Keratinocyte (primary cell): ENCODE measurements at regions not wholly inside any gene's neighbourhood (a gene's known extent, or its start where the extent isn't known, plus 50 kb on each side); places are given as distances from the start of the nearest gene placed in this dataset.
A peak's percentile ranks its signal among the peaks of the same experiment; 100 is the strongest.

Experiments used
- DNase-seq: peaks from one replicate; pipeline ENCODE4 v3.0.0-alpha.2; 2011; ENCODE audit warnings: low read depth, missing footprints, low spot score
- FAIRE-seq: peaks from 2 replicates; lab custom pipeline; 2011; peaks lifted over from hg19 to GRCh38; lab: Jason Lieb, UNC
- H2AFZ ChIP-seq: 2 replicates; pipeline ENCODE4 v1.6.0; 2012; ENCODE audit warnings: low read length, control low read depth, inconsistent platforms; ENCODE audit not compliant: control insufficient read depth
- H3K27ac ChIP-seq: 2 replicates; pipeline ENCODE4 v1.5.1; 2011; ENCODE audit warnings: low read length; ENCODE audit not compliant: control insufficient read depth, insufficient read depth
- H3K27me3 ChIP-seq: 3 replicates; pipeline ENCODE4 v1.6.0; 2011; ENCODE audit warnings: low read length; ENCODE audit not compliant: control insufficient read depth, insufficient read depth; ENCODE audit errors: extremely low read depth
- H3K36me3 ChIP-seq, 2 experiments: 2 replicates in 1 of 2; 3 replicates in 1 of 2; pipeline ENCODE4 v1.5.1; 2011; ENCODE audit warnings: low read length in 2 of 2, mild to moderate bottlenecking in 1 of 2; ENCODE audit not compliant: control insufficient read depth in 2 of 2, insufficient read depth in 2 of 2; ENCODE audit errors: extremely low read depth in 1 of 2
- H3K4me1 ChIP-seq: 3 replicates; pipeline ENCODE4 v1.5.1; 2011; ENCODE audit warnings: low read length; ENCODE audit not compliant: control insufficient read depth, insufficient read depth; ENCODE audit errors: extremely low read depth
- H3K4me2 ChIP-seq: 3 replicates; pipeline ENCODE4 v1.6.0; 2011; ENCODE audit warnings: low read depth, low read length; ENCODE audit not compliant: control insufficient read depth, insufficient read depth; ENCODE audit errors: extremely low read depth
- H3K4me3 ChIP-seq, 3 experiments: fragments of 200-600 bp in 1 of 3; sonication (generic) in 1 of 3; 2 replicates in 2 of 3; 3 replicates in 1 of 3; pipeline ENCODE4 v1.5.1; 2011 to 2016; ENCODE audit warnings: low read length in 3 of 3, mild to moderate bottlenecking in 3 of 3, control low read depth in 2 of 3, inconsistent platforms in 1 of 3, low read depth in 1 of 3, mixed read lengths in 1 of 3, mixed run types in 1 of 3, moderate library complexity in 1 of 3; ENCODE audit not compliant: control insufficient read depth in 2 of 3, insufficient read depth in 2 of 3; ENCODE audit errors: extremely low read depth in 1 of 3
- H3K79me2 ChIP-seq: 2 replicates; pipeline ENCODE4 v1.6.0; 2012; ENCODE audit warnings: low read length; ENCODE audit not compliant: control insufficient read depth, insufficient read depth
- H3K9ac ChIP-seq: 3 replicates; pipeline ENCODE4 v1.6.0; 2011; ENCODE audit warnings: low read length; ENCODE audit not compliant: control insufficient read depth, insufficient read depth; ENCODE audit errors: extremely low read depth
- H3K9me1 ChIP-seq: 3 replicates; pipeline ENCODE4 v1.6.0; 2011; ENCODE audit warnings: low read length; ENCODE audit not compliant: control insufficient read depth, insufficient read depth; ENCODE audit errors: extremely low read depth
- H3K9me3 ChIP-seq: 2 replicates; pipeline ENCODE4 v1.5.1; 2012; ENCODE audit warnings: low read depth, low read length; ENCODE audit not compliant: control insufficient read depth
- H4K20me1 ChIP-seq: 3 replicates; pipeline ENCODE4 v1.6.0; 2011; ENCODE audit warnings: low read length; ENCODE audit not compliant: control insufficient read depth, insufficient read depth; ENCODE audit errors: extremely low read depth
- CTCF ChIP-seq, 3 experiments: IDR thresholded peaks in 1 of 3; conservative IDR thresholded peaks in 1 of 3; optimal IDR thresholded peaks in 1 of 3; 2 replicates in 2 of 3; 3 replicates in 1 of 3; pipeline versions ENCODE3 to v1.5.1; 2011; ENCODE audit warnings: low read length in 3 of 3, mild to moderate bottlenecking in 3 of 3, moderate library complexity in 2 of 3, control low read depth in 1 of 3, inconsistent platforms in 1 of 3; ENCODE audit not compliant: insufficient read depth in 2 of 3; ENCODE audit errors: extremely low read depth in 1 of 3
- EZH2 ChIP-seq: IDR thresholded peaks from one replicate; pipeline ENCODE4 v1.6.1; 2012; ENCODE audit warnings: inconsistent platforms, mild to moderate bottlenecking, low read length, moderate library complexity
- dilution Hi-C: fragments of 300-500 bp; cut with MboI; formaldehyde crosslinking; loops from one replicate; pipeline ENCODE4 v1.7.0; 2020; ENCODE audit warnings: low sequenced_read_pairs; ENCODE audit not compliant: extremely low pct_ligation_motif_present

GRCh38 chr2:2742726-2743125, 411.7 kb upstream of the MYT1L start:
- FAIRE-seq (no peak), DNase-seq (no peak)
- H4K20me1 ChIP-seq = no peaks in the 10 kb centered on the region
- H3K9me3 ChIP-seq = no peaks in the 10 kb centered on the region
- TF ChIP-seq CTCF (optimal IDR thresholded peaks at IDR 0.05 in 1 of 3, IDR thresholded peaks at IDR 0.05 in 1 of 3, conservative IDR thresholded peaks at IDR 0.05 in 1 of 3; ENCODE audit: extremely low read depth in 1 of 3, insufficient read depth in 2 of 3, low read length in 3 of 3) = no peak
- no peak for TF ChIP-seq EZH2
- H3K4me3 ChIP-seq = no peak overlapping the region
- no peak overlapping the region for H3K9ac ChIP-seq
- no peaks in the 10 kb centered on the region for H3K36me3 ChIP-seq
- no peaks in the 10 kb centered on the region for H3K27me3 ChIP-seq
- H2AFZ ChIP-seq = no peak overlapping the region
- no peaks in the 10 kb centered on the region for H3K79me2 ChIP-seq
- H3K4me2 ChIP-seq = no peak overlapping the region
- no peaks in the 10 kb centered on the region for H3K9me1 ChIP-seq
- no peak overlapping the region for H3K27ac ChIP-seq
- peaks cover 48% of the 10 kb centered on the region for H3K4me1 ChIP-seq
- dilution Hi-C loops = no loop called here

GRCh38 chr2:2740238-2740775, 409.2 kb upstream of the MYT1L start:
- TF ChIP-seq EZH2 = no peak
- TF ChIP-seq CTCF (optimal IDR thresholded peaks at IDR 0.05 in 1 of 3, IDR thresholded peaks at IDR 0.05 in 1 of 3, conservative IDR thresholded peaks at IDR 0.05 in 1 of 3; ENCODE audit: extremely low read depth in 1 of 3, insufficient read depth in 2 of 3, low read length in 3 of 3) = no peak
- no peak for DNase-seq
- no peak overlapping the region for H3K4me3 ChIP-seq
- H3K9ac ChIP-seq = no peak overlapping the region
- H3K27me3 ChIP-seq = no peaks in the 10 kb centered on the region
- H3K9me3 ChIP-seq = no peaks in the 10 kb centered on the region
- no peak for FAIRE-seq
- peak overlapping the region; percentile 47 for H3K27ac ChIP-seq
- H3K36me3 ChIP-seq = no peaks in the 10 kb centered on the region
- no peaks in the 10 kb centered on the region for H4K20me1 ChIP-seq
- dilution Hi-C loops = no loop called here
- no peak overlapping the region for H2AFZ ChIP-seq
- no peak overlapping the region for H3K4me2 ChIP-seq
- H3K4me1 ChIP-seq = peaks cover 36% of the 10 kb centered on the region
- H3K9me1 ChIP-seq = no peaks in the 10 kb centered on the region
- no peaks in the 10 kb centered on the region for H3K79me2 ChIP-seq
